ENCODE measurements at regions not wholly inside any gene's neighbourhood (a gene's known extent, or its start where the extent isn't known, plus 50 kb on each side); places are given as distances from the start of the nearest gene placed in this dataset.

- Histone ChIP-seq H4K20me1 (ENCODE audit: control insufficient read depth, insufficient read depth) (no peaks in the 10 kb centered on the region), H3K27ac (ENCODE audit: control insufficient read depth, insufficient read depth) (no peak overlapping the region), H2AFZ (ENCODE audit: control insufficient read depth, low read depth, low read length) (no peak overlapping the region), H3K79me2 (ENCODE audit: control insufficient read depth, insufficient read depth, low read length) (no peaks in the 10 kb centered on the region), H3K4me2 (ENCODE audit: control insufficient read depth, insufficient read depth) (no peak overlapping the region), H3K9ac (ENCODE audit: control insufficient read depth, insufficient read depth, low read length) (no peak overlapping the region), H3K4me3 (no peak overlapping the region), H3K9me3 (replicated peaks; ENCODE audit: control insufficient read depth, insufficient read depth, low read length) (peaks cover 1% of the 10 kb centered on the region; the same call in 1 of the 3 replicates), H3K4me1 (ENCODE audit: control insufficient read depth, insufficient read depth, low read length) (no peaks in the 10 kb centered on the region), H3K36me3 (ENCODE audit: control insufficient read depth in 2 of 2, insufficient read depth in 2 of 2, low read length in 1 of 2) (no peaks in the 10 kb centered on the region), H3K27me3 (replicated peaks in 1 of 2; ENCODE audit: control insufficient read depth in 2 of 2, insufficient read depth in 2 of 2, low read length in 1 of 2) (no peaks in the 10 kb centered on the region)
- SMC1A ChIA-PET (ENCODE audit: uncharacterized antibody, unreplicated experiment): no interaction called here
- RAD21 ChIA-PET (ENCODE audit: unreplicated experiment): no interaction called here
- TF ChIP-seq TCF3 (IDR thresholded peaks at IDR 0.05; ENCODE audit: borderline replicate concordance, insufficient read depth, low read depth, low read length): no peak
- no peak for TF ChIP-seq PKNOX1 (IDR thresholded peaks at IDR 0.05)
- no peak for TF ChIP-seq MAX (IDR thresholded peaks at IDR 0.05; ENCODE audit: low read depth, low read length)
- TF ChIP-seq E4F1 (IDR thresholded peaks at IDR 0.05; ENCODE audit: borderline replicate concordance, partially characterized antibody): no peak
- TF ChIP-seq BCL3 (IDR thresholded peaks at IDR 0.05; ENCODE audit: borderline replicate concordance, insufficient read depth, low read depth, low read length, poor library complexity, severe bottlenecking): no peak
- no peak for TF ChIP-seq DPF2 (IDR thresholded peaks at IDR 0.05)
- TF ChIP-seq POU2F2 (IDR thresholded peaks at IDR 0.05; ENCODE audit: borderline replicate concordance, low read depth, low read length): no peak
- no peak for TF ChIP-seq TCF12 (IDR thresholded peaks at IDR 0.05; ENCODE audit: low read depth, low read length)
- TF ChIP-seq TAF1 (IDR thresholded peaks at IDR 0.05; ENCODE audit: borderline replicate concordance, low read depth, low read length): no peak
- no peak for TF ChIP-seq ZBTB4 (CRISPR knock-in tag; IDR thresholded peaks at IDR 0.05)
- no peak for TF ChIP-seq ZZZ3 (IDR thresholded peaks at IDR 0.05; ENCODE audit: control insufficient read depth, insufficient read length, low read depth)
- TF ChIP-seq SMAD1 (IDR thresholded peaks at IDR 0.05; ENCODE audit: low read depth, partially characterized antibody): no peak
- no peak for TF ChIP-seq BRCA1 (IDR thresholded peaks at IDR 0.05; ENCODE audit: low read depth, low read length)
- no peak for TF ChIP-seq MLLT1 (IDR thresholded peaks at IDR 0.05)
- CTCF ChIA-PET: no interaction called here
- POLR2A ChIA-PET: no interaction called here
- intact Hi-C loops (cut with micrococcal nuclease; ENCODE audit: unreplicated experiment): no loop called here
- in situ Hi-C loops (cut with MboI): no loop called here
- WGBS (ENCODE audit: insufficient coverage, insufficient replicate concordance, low lambda C conversion rate, missing lambda C conversion rate): 7% methylated on average over 1 of the region's 1 CpG
- no peak for DNase-seq (ENCODE audit: low read depth, low spot score)
- no peak for FAIRE-seq
- no peak for ATAC-seq
- no TSS peak for BruUV-seq (replicated peaks)
Observed at GRCh38 chr9:118362123-118362522, 657.9 kb downstream of the TLR4 start.

All from GM12878 (cell line).